Left lung (tissue), 4 donors: ENCODE measurements at regions not wholly inside any gene's neighbourhood (a gene's known extent, or its start where the extent isn't known, plus 50 kb on each side); places are given as distances from the start of the nearest gene placed in this dataset.

Experiments
- ATAC-seq: fragments of 200-7000 bp; cut with Tn5 transposase; one replicate; pipeline ENCODE4 v1.9.1; 2020; ENCODE audit warnings: moderate library complexity
- DNase-seq, 4 donors: peaks; one replicate each; pipeline ENCODE4 v3.0.0-alpha.2; 2013 to 2020
- H3K27ac ChIP-seq, 2 donors: fragments of 200-600 bp; sonication (generic) in 1 of 2; one replicate each; pipeline versions ENCODE4 v1.5.0 to v1.8.0; 2020 to 2021
- H3K27me3 ChIP-seq, 2 donors: fragments of 200-600 bp; sonication (generic) in 1 of 2; one replicate each; pipeline versions ENCODE4 v1.5.0 to v1.8.0; 2020 to 2021
- H3K36me3 ChIP-seq, 2 donors: fragments of 200-600 bp; sonication (generic) in 1 of 2; one replicate each; pipeline versions ENCODE4 v1.5.0 to v1.8.0; 2020 to 2021
- H3K4me1 ChIP-seq, 2 donors: fragments of 200-600 bp; one replicate each; pipeline ENCODE4 v1.8.0; 2021
- H3K4me3 ChIP-seq, 2 donors: fragments of 200-600 bp; sonication (generic) in 1 of 2; one replicate each; pipeline versions ENCODE4 v1.5.0 to v1.8.0; 2020 to 2021; ENCODE audit warnings: mild to moderate bottlenecking in 1 of 2
- H3K9me3 ChIP-seq, 2 donors: fragments of 200-600 bp; sonication (generic) in 1 of 2; one replicate each; pipeline versions ENCODE4 v1.5.0 to v1.8.0; 2020 to 2021
- intact Hi-C, 2 donors: fragments of 100-400 bp; cut with DNase I; formaldehyde crosslinking; loops; one replicate each; pipeline versions ENCODE4 v1.11.2 to v1.14.2; 2022
- TF ChIP-seq, protein P1 (sequence below), 2 donors: fragments of 200-600 bp; sonication (generic) in 1 of 2; IDR thresholded peaks; one replicate each; pipeline versions ENCODE4 v1.5.0 to v1.8.0; 2021; ENCODE audit warnings: antibody characterized with exemption in 2 of 2
- donor health status: DM: no; HTN: yes; CAD: no.
- donor health status: DM: no; HTN: no; CAD: no.

GRCh38 chr1:56286956-56287355 is 292.4 kb downstream of the PLPP3 start:
- Histone ChIP-seq H3K27ac (no peak overlapping the region), H3K4me3 (no peak overlapping the region), H3K4me1 (no peaks in the 10 kb centered on the region), H3K36me3 (no peaks in the 10 kb centered on the region), H3K9me3 (no peaks in the 10 kb centered on the region), H3K27me3 (no peaks in the 10 kb centered on the region)
- intact Hi-C loops, result no loop called here
- TF ChIP-seq, protein P1, sequence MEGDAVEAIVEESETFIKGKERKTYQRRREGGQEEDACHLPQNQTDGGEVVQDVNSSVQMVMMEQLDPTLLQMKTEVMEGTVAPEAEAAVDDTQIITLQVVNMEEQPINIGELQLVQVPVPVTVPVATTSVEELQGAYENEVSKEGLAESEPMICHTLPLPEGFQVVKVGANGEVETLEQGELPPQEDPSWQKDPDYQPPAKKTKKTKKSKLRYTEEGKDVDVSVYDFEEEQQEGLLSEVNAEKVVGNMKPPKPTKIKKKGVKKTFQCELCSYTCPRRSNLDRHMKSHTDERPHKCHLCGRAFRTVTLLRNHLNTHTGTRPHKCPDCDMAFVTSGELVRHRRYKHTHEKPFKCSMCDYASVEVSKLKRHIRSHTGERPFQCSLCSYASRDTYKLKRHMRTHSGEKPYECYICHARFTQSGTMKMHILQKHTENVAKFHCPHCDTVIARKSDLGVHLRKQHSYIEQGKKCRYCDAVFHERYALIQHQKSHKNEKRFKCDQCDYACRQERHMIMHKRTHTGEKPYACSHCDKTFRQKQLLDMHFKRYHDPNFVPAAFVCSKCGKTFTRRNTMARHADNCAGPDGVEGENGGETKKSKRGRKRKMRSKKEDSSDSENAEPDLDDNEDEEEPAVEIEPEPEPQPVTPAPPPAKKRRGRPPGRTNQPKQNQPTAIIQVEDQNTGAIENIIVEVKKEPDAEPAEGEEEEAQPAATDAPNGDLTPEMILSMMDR (IDR thresholded peaks at IDR 0.05), result no peak
- no peak for ATAC-seq
- no peak for DNase-seq

DNA sequence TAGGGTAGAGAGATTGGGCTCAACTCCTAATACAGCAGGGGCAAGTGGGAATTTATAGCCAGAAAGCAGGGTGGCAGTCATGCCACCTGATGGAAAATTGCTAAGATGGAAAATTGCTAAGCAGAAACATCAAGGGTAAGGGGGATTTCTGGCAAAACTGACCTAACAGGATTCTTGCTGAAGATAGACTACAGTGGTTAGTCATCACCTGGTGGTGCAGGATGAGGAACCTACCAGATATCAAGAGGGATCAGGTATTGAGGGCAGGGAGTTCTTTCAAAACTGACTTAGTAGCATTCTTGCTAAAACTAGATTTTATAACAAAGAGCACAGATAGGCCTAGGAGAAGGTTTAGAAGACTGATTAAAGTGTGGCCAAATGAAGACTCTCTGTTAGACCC is 292.9 kb downstream of the PLPP3 start:
- no peak for DNase-seq
- TF ChIP-seq, protein P1 (IDR thresholded peaks at IDR 0.05), result no peak
- H3K4me3 ChIP-seq, result no peak overlapping the region
- H3K27me3 ChIP-seq, result no peaks in the 10 kb centered on the region
- H3K9me3 ChIP-seq, result no peaks in the 10 kb centered on the region
- no peaks in the 10 kb centered on the region for H3K36me3 ChIP-seq
- H3K4me1 ChIP-seq, result no peaks in the 10 kb centered on the region
- intact Hi-C loops, result no loop called here
- H3K27ac ChIP-seq, result no peak overlapping the region
- no peak for ATAC-seq

- H3K9me3 ChIP-seq, result no peaks in the 10 kb centered on the region
- TF ChIP-seq, protein P1 (IDR thresholded peaks at IDR 0.05), result no peak
- DNase-seq (no peak), ATAC-seq (no peak)
- no peaks in the 10 kb centered on the region for H3K4me1 ChIP-seq
- no peaks in the 10 kb centered on the region for H3K36me3 ChIP-seq
- no peak overlapping the region for H3K4me3 ChIP-seq
- H3K27me3 ChIP-seq, result no peaks in the 10 kb centered on the region
- intact Hi-C loops, result no loop called here
- H3K27ac ChIP-seq, result no peak overlapping the region
Measured at GRCh38 chr1:56285554-56286402, 293.6 kb downstream of the PLPP3 start.

DNA sequence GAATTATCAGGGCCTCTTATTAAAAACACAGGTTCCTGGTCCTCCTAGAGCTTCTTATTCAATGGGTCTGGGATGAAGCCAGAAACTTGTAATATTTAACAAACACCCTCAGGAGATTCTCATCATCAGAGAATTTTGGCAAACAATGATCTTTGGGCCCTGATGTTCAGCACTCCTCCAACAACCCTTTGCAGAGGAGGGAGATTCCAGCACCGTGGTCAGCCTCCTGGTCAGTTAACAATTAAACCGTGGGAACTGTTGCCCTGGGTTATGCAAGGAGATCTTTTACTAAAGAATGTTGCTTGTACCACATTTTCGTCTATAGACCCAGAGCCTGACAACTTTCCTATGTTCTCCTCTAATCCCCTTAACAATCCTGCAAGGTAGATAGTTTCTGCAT is 294.4 kb downstream of the PLPP3 start:
- intact Hi-C loops, result no loop called here
- Histone ChIP-seq H3K9me3 (no peaks in the 10 kb centered on the region), H3K36me3 (no peaks in the 10 kb centered on the region), H3K4me3 (no peak overlapping the region), H3K4me1 (no peaks in the 10 kb centered on the region), H3K27ac (no peak overlapping the region), H3K27me3 (no peaks in the 10 kb centered on the region)
- DNase-seq (peak in 1 of 4 donors; percentile 13), ATAC-seq (peak; percentile 58)
- TF ChIP-seq, protein P1 (IDR thresholded peaks at IDR 0.05), result no peak

DNA sequence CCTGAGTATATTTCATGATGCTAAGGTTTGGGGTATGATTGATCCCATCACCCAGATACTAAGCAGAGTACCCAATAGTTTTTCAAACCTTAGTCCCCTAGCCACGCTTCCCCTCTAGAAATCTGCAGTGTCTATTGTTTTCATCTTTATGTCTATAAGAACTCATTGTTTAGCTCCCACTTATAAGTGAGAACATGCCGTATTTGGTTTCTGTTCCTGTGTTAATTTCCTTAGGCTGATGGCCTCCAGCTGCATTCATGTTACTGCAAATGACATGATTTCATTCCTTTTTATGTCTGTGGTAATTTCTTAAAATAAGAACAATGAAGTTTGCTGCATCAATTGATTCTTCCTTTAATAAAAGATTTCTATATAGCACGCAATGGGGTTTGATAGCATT is 301.3 kb downstream of the PLPP3 start:
- DNase-seq, result peak in 1 of 4 donors; percentile 12
- H3K4me3 ChIP-seq, result no peak overlapping the region
- intact Hi-C loops, result no loop called here
- H3K9me3 ChIP-seq, result no peaks in the 10 kb centered on the region
- ATAC-seq, result no peak
- H3K4me1 ChIP-seq, result no peaks in the 10 kb centered on the region
- no peaks in the 10 kb centered on the region for H3K27me3 ChIP-seq
- H3K27ac ChIP-seq, result no peak overlapping the region
- H3K36me3 ChIP-seq, result no peaks in the 10 kb centered on the region
- TF ChIP-seq, protein P1 (IDR thresholded peaks at IDR 0.05), result no peak
